Large intestine (tissue), 3 donors: ENCODE measurements at regions not wholly inside any gene's neighbourhood (a gene's known extent, or its start where the extent isn't known, plus 50 kb on each side); places are given as distances from the start of the nearest gene placed in this dataset.

Experiments used
- DNase-seq, 2 donors: peaks; one replicate each; pipeline versions ENCODE4 v3.0.0 to v3.0.0-alpha.2; 2013
- H3K27ac ChIP-seq: one replicate; pipeline ENCODE4 v1.5.1; 2013; ENCODE audit warnings: low read length
- H3K27me3 ChIP-seq: 2 replicates; pipeline ENCODE4 v1.6.1; 2013; ENCODE audit warnings: low read length; ENCODE audit not compliant: control insufficient read depth, insufficient read depth
- H3K36me3 ChIP-seq: 2 replicates; pipeline ENCODE4 v1.6.1; 2013; ENCODE audit warnings: low read length; ENCODE audit not compliant: control insufficient read depth, insufficient read depth
- H3K4me1 ChIP-seq: one replicate; pipeline ENCODE4 v1.6.1; 2013; ENCODE audit warnings: low read length; ENCODE audit not compliant: control insufficient read depth, insufficient read depth
- H3K4me3 ChIP-seq: one replicate; pipeline ENCODE4 v1.5.1; 2013; ENCODE audit warnings: low read length
- H3K9me3 ChIP-seq: one replicate; pipeline ENCODE4 v1.6.1; 2013; ENCODE audit warnings: mild to moderate bottlenecking, low read depth, low read length, moderate library complexity; ENCODE audit not compliant: control insufficient read depth
- WGBS: methylation state at CpG from one replicate; pipeline ENCODE4 v1.1.5; 2013; ENCODE audit warnings: low lambda C conversion rate; ENCODE audit not compliant: insufficient coverage; 5-methylcytosine and 5-hydroxymethylcytosine counted together

DNA sequence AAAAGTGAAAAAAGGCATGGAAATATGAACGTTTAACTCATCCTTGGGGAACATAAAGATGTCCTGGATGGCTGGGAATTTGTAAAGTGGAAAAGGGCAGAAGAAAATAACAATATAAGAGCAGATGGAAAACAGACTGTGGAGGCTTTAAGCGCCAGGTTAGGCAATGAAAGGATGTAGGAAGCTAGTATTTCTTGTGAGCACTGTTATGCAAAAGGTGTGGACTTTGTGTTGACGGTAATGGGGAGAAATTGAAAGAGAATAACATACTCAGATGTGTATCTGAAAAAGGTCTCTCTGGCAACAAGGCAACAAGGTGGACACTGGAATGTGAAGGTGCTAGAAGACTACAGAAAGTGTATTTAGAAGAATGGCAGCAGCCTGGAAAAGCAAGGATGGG is 411.8 kb downstream of the PLPP3 start:
- no peak for DNase-seq
- H3K27me3 ChIP-seq, result no peaks in the 10 kb centered on the region
- peaks cover 3% of the 10 kb centered on the region for H3K4me1 ChIP-seq
- H3K9me3 ChIP-seq, result no peaks in the 10 kb centered on the region
- H3K36me3 ChIP-seq, result no peaks in the 10 kb centered on the region
- no peak overlapping the region for H3K27ac ChIP-seq
- WGBS, result 55% methylated on average over 2 of the region's 3 CpGs
- H3K4me3 ChIP-seq, result no peak overlapping the region

DNA sequence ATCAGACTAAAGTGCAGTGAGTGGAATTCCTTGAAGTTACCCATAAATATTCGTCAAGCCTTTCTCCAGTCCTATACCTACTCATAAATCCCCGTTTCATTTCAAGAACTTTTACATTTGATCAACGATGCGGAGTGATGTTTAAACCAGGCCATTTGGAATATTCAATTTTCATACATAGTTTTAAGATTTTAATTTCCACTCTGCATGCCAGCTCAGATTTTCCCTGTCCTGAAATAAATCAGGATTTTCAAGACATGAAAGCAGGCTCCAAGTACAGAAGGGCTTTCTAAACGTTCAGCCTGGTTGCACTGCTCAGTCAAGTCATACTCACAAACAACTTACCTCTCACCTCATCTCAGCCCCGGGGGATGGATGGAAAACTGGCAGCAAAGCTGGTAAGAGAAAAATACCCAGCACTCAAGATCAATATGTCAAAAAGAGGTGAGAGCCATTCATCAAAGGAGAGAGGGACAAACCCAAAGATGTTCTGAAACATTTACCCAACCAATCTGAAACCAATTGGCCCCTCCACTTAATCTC is 418.5 kb downstream of the PLPP3 start:
- Histone ChIP-seq H3K27ac (no peak overlapping the region), H3K4me1 (no peaks in the 10 kb centered on the region), H3K4me3 (no peak overlapping the region), H3K9me3 (no peaks in the 10 kb centered on the region), H3K27me3 (no peaks in the 10 kb centered on the region), H3K36me3 (no peaks in the 10 kb centered on the region)
- no peak for DNase-seq
- WGBS, result 100% methylated on average over 2 of the region's 6 CpGs

DNA sequence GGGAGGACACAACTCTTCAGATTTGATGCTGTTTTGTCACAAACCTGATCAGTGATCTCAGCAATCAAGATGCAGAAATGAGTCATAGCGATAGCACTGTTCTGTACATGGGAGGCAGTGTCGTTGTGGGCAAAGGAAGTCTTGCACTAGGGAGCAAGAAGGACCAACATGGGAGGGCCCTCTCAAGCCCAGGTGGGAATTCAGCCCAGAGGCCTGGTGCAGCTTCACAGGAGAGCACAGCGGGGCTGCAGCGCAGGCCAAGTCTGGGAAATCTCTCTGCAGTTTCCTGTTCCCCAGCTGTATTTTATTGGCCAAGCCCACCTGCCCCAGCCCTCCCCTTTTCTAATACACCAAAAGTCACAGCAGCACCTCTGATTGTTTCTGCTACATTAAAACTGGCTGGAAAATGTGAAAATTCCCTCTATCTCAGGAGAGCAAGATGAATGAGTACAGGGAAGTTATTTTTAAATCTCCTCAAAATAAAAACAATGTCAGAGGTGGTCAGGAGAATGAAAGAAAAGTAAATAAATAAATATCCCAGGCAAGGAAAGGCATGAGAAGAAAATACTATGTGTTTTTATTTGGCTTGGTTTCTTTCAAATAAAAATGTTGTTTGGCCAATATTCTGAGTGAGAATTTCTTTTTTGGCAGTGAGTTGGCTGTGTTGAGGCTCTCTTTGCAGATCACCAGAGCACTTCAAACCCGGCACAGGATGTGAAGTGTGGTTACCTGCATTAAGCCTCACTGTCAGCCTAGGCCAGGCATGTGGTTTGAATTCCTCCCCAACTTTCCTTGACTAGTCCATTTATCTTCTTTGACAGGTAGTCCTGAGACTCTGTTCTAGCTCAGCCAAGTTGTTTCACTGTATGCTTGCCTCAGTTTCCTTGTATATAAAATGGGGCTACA is 422.1 kb downstream of the PLPP3 start:
- H3K27me3 ChIP-seq, result no peaks in the 10 kb centered on the region
- no peak overlapping the region for H3K4me3 ChIP-seq
- no peak overlapping the region for H3K27ac ChIP-seq
- no peaks in the 10 kb centered on the region for H3K9me3 ChIP-seq
- no peaks in the 10 kb centered on the region for H3K36me3 ChIP-seq
- no CpG with 5 or more reads among the region's 5 CpGs for WGBS
- H3K4me1 ChIP-seq, result peaks cover 2% of the 10 kb centered on the region
- no peak for DNase-seq

DNA sequence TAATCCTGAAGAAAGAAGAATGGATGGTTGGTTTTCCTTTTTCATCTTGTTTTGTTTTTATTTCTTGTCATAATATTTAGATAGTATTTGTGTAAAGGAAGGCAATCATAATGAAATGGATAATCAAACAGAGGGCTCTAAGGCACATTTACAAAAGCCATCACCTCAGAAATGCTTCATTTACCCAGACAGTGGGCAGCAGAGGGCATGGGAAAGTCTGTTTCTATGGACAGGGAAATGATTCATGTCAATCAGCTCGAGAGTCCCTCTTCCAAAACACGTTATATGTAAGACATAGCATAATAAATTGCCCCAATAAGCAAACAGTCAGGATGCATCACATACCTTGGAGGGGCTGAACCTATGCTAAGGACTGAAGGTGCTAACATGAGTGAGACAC is 426.1 kb downstream of the PLPP3 start:
- WGBS, result no CpG with 5 or more reads among the region's 2 CpGs
- no peak for DNase-seq
- no peak overlapping the region for H3K27ac ChIP-seq

DNA sequence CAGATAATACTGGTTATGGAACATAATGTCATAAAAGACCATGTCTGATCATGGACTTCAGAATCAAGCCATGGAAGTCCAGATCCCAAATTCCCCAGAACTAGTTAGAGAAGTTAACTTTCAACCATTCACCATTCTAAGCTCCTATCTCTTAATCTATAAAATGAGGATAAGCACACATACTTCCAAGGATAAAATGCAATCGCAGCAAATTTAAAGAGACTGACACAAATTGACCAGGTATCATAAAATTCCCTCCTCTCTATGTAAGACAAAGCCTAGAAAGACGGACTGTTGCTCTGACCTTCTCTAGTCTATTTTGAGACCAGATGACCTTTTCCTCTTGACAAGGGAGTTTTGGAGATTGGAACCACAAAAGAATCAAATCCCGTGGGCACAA is 426.7 kb downstream of the PLPP3 start:
- WGBS, result no CpG with 5 or more reads among the region's 3 CpGs
- H3K36me3 ChIP-seq, result no peaks in the 10 kb centered on the region
- no peak for DNase-seq

More for the DNA sequence above, 426.1 kb downstream of the PLPP3 start:
- Histone ChIP-seq H3K4me3 (no peak overlapping the region), H3K27me3 (no peaks in the 10 kb centered on the region), H3K9me3 (no peaks in the 10 kb centered on the region), H3K36me3 (no peaks in the 10 kb centered on the region), H3K4me1 (peaks cover 9% of the 10 kb centered on the region)

DNA sequence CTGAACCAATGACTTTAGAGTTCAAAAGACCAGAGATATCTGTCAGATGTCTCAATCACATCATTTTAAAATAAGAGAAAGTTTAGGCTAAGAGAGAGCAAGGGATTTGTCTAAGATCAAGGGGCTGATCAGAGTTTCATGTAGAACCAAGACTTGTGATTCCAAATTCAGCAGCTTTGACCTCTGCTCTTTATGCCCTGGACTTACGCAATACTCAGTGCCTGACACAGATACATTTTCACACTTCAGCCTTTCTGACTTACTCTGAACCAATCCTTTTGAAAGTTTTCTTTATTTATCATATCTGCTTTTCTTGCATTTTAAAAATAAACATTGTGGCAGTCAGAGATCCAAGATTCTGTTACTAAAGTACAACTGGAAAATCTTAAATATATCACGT is 428.0 kb downstream of the PLPP3 start:
- Histone ChIP-seq H3K4me1 (peaks cover 15% of the 10 kb centered on the region), H3K27me3 (no peaks in the 10 kb centered on the region), H3K36me3 (no peaks in the 10 kb centered on the region), H3K9me3 (no peaks in the 10 kb centered on the region), H3K27ac (peak overlapping the region; percentile 46), H3K4me3 (no peak overlapping the region)
- WGBS, result 94% methylated on average over 2 of the region's 2 CpGs
- peak; percentile 23 to 62 for DNase-seq

More for the DNA sequence above, 426.7 kb downstream of the PLPP3 start:
- no peak overlapping the region for H3K4me3 ChIP-seq
- no peaks in the 10 kb centered on the region for H3K9me3 ChIP-seq
- H3K4me1 ChIP-seq, result peaks cover 14% of the 10 kb centered on the region
- H3K27ac ChIP-seq, result no peak overlapping the region
- no peaks in the 10 kb centered on the region for H3K27me3 ChIP-seq

DNA sequence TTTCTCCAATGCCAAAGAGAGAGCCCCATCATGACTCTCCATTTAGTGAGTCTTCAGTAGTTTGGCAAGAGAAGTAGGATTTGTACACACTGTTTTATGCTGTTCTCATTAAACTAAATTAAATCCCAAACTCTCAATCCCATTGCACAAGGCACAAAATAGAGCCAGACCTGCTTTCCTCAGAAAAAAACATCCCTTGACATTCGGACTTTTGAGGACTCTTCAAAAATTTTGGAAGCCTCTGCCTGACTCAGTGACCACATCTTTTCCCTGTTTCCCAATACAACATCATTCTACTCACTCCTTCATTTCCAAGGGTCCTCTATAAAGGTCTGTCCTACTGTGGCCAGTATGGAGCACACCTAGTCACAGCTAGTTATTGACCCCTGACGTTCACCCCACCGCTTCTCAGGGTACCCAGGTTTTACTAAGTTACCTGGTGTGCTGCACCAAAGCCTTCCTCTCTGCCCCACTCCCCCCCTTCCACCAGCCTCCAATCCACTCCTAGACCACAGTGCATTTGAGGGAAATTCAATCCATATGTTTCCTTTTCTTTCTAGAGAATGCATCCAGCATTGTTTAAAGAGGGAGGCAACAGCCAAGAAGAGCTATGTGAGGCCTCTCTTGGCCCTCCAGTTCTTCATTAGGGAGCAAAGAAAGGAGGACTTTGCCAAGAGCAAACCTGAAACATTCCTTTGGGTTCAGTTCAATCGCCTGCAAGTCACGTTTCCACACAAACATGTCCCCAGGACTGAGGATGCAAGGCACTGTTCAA is 428.7 kb downstream of the PLPP3 start:
- no peaks in the 10 kb centered on the region for H3K27me3 ChIP-seq
- no peak for DNase-seq
- 100% methylated on average over 1 of the region's 5 CpGs for WGBS
- no peaks in the 10 kb centered on the region for H3K36me3 ChIP-seq
- no peak overlapping the region for H3K4me3 ChIP-seq
- H3K9me3 ChIP-seq, result no peaks in the 10 kb centered on the region
- peak overlapping the region; percentile 46 for H3K27ac ChIP-seq
- peaks cover 15% of the 10 kb centered on the region for H3K4me1 ChIP-seq

DNA sequence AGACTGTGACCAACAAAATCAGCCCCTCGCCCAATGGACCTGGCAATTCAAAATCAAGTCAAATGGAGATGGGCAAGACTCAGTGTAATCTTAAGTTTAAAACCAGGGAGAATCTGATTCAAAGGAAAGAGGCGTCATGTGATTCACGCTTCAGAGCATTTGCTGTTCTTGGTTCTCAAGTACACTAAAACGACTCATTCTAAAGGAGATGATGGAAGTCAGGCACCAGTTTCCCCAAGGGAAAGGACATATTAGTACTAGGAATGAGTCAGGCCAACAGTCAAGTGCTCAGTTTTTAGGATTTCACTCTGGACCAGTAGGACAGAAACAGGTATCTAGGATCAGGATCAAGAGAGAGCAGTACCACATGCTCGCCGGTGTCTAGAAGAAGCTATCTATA is 429.6 kb downstream of the PLPP3 start:
- no peaks in the 10 kb centered on the region for H3K9me3 ChIP-seq
- H3K4me3 ChIP-seq, result no peak overlapping the region
- H3K27ac ChIP-seq, result no peak overlapping the region
- H3K27me3 ChIP-seq, result no peaks in the 10 kb centered on the region
- H3K36me3 ChIP-seq, result no peaks in the 10 kb centered on the region
- no peak for DNase-seq
- WGBS, result 50% methylated on average over 2 of the region's 6 CpGs
- peaks cover 16% of the 10 kb centered on the region for H3K4me1 ChIP-seq

DNA sequence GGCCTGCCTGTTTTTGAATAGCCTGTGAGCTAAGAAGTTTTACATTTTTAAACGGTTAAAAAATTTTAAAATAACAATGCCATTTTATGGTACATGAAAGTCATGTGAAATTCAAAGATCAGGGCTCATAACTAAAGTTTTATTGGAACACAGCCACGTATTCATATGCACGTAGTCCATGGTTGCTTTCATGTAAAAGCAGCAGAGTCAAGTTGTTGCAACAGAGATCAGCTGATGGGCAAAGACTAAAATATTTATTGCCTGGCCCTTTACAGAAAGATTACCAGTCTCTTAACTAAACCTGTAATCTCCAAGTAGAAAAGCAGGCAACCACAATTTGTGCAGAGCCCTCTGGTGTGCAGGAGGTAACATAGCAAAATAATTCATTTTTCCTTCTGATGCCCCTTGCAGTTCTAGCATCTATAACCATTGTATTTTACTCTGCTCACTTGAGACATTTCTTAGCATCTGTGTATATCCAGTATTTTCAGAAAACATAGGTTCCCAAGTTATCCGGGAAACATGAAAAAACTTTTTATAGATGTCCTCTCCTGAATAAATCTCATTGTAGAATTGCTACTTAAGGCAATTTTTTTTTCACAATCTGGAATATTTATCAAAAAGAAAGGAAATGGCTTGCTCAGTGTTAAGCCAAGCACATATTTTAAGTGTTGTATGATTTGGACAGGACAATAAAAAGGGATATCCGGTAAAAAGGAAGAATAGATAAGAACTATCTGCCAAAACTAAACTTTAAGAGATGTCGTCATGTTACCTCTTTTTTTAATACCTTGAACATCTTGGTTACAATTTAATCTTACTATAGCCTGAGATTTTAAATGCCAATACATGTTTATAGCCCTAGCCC is 430.8 kb downstream of the PLPP3 start:
- peaks cover 28% of the 10 kb centered on the region for H3K4me1 ChIP-seq
- no CpG with 5 or more reads among the region's 6 CpGs for WGBS
- H3K36me3 ChIP-seq, result no peaks in the 10 kb centered on the region
- no peaks in the 10 kb centered on the region for H3K27me3 ChIP-seq
- H3K9me3 ChIP-seq, result no peaks in the 10 kb centered on the region
- no peak overlapping the region for H3K4me3 ChIP-seq
- H3K27ac ChIP-seq, result peak overlapping the region; percentile 41
- peak; percentile 84 to 91 for DNase-seq

DNA sequence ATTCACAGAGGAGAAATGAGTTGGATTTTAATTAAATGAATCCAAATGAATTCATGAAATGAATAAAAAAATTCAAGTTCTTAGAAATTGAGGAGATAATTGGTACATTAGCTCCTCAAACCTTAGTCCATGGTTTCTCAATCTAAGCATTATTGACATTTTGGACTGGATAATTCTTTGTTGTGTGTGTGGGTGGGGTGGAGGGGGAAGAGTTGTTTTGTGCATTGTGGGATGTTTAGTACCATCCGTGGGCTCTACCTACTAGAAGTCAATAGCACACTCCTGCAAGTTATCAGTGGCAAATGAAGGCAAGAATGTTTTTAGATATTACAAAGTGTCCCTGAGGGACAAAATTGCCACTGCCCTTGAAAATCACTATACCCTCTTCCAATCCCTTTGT is 431.9 kb downstream of the PLPP3 start:
- no peak for DNase-seq
- no peaks in the 10 kb centered on the region for H3K27me3 ChIP-seq
- H3K9me3 ChIP-seq, result no peaks in the 10 kb centered on the region
- no peak overlapping the region for H3K27ac ChIP-seq
- WGBS, result no CpG with 5 or more reads among the region's 1 CpG
- H3K36me3 ChIP-seq, result no peaks in the 10 kb centered on the region
- H3K4me3 ChIP-seq, result no peak overlapping the region
- peaks cover 37% of the 10 kb centered on the region for H3K4me1 ChIP-seq
